ENCODE measurements at regions not wholly inside any gene's neighbourhood (a gene's known extent, or its start where the extent isn't known, plus 50 kb on each side); places are given as distances from the start of the nearest gene placed in this dataset.

DNA sequence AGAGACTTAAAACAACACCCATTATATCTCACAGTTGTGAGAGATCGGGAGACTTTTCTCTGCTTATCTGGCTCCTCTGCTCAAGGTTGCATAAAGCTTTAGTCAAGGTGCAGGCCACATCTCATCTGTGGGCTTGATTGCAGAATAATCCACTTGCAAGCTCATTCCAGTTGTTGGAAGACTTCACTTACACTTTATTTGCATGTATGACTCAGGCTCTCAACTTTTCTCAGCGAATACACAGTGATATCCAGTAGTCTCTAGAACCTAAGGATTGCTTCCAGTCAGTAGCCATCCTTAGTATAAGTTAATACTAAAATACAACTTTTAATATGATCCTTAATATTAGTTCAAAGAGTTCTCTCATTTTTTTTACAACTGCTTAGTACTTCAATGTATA, 435.5 kb upstream of the NRG3 start:
- TF ChIP-seq POLR2AphosphoS5 (IDR thresholded peaks at IDR 0.05; ENCODE audit: borderline replicate concordance, low read depth, low read length) (no peak), FOXP2 (optimal IDR thresholded peaks at IDR 0.05; ENCODE audit: control extremely low read depth, extremely low read length, insufficient read depth) (no peak), EZH2 (IDR thresholded peaks at IDR 0.05) (no peak)
